IMR-90 (cell line): ENCODE measurements at regions not wholly inside any gene's neighbourhood (a gene's known extent, or its start where the extent isn't known, plus 50 kb on each side); places are given as distances from the start of the nearest gene placed in this dataset.

Source experiments
- BHLHE40 ChIP-seq: fragments of 150-350 bp; IDR thresholded peaks from 2 replicates; pipeline ENCODE4 v1.6.1; 2016; ENCODE audit warnings: mild to moderate bottlenecking, low read depth, low read length
- CEBPB ChIP-seq: IDR thresholded peaks from 2 replicates; pipeline ENCODE4 v1.6.1; 2012; ENCODE audit warnings: low read depth, low read length, improper control_type of control experiment
- CHD1 ChIP-seq: IDR thresholded peaks from 2 replicates; pipeline ENCODE4 v1.6.1; 2012; ENCODE audit warnings: low read depth, low read length, improper control_type of control experiment
- MXI1 ChIP-seq: IDR thresholded peaks from 2 replicates; pipeline ENCODE4 v1.6.1; 2012; ENCODE audit warnings: low read depth, mild to moderate bottlenecking, low read length, moderate library complexity, borderline replicate concordance
- NFE2L2 ChIP-seq: fragments of 150-350 bp; IDR thresholded peaks from 2 replicates; pipeline ENCODE4 v1.6.1; 2016; ENCODE audit warnings: low read depth, mild to moderate bottlenecking, low read length
- POLR2A ChIP-seq: IDR thresholded peaks from 2 replicates; pipeline ENCODE4 v1.6.1; 2012; ENCODE audit warnings: mild to moderate bottlenecking, low read depth, low read length
- RAD21 ChIP-seq: IDR thresholded peaks from 2 replicates; pipeline ENCODE4 v1.6.1; 2012; ENCODE audit warnings: low read length, improper control_type of control experiment
- RCOR1 ChIP-seq: IDR thresholded peaks from 2 replicates; pipeline ENCODE4 v1.6.1; 2012; ENCODE audit warnings: mild to moderate bottlenecking, low read length, improper control_type of control experiment; ENCODE audit not compliant: insufficient replicate concordance
- USF2 ChIP-seq: fragments of 150-350 bp; IDR thresholded peaks from 2 replicates; pipeline ENCODE4 v1.6.1; 2017; ENCODE audit warnings: mild to moderate bottlenecking, antibody characterized with exemption, low read length, low read depth
- TF ChIP-seq, protein P1 (sequence below): conservative IDR thresholded peaks from 2 replicates; pipeline ENCODE4 v1.5.1; 2012; ENCODE audit warnings: mild to moderate bottlenecking, low read depth, low read length, improper control_type of control experiment

GRCh38 chr12:114293073-114293472 lies 112.9 kb downstream of the TBX5 start:
- TF ChIP-seq, protein P1, sequence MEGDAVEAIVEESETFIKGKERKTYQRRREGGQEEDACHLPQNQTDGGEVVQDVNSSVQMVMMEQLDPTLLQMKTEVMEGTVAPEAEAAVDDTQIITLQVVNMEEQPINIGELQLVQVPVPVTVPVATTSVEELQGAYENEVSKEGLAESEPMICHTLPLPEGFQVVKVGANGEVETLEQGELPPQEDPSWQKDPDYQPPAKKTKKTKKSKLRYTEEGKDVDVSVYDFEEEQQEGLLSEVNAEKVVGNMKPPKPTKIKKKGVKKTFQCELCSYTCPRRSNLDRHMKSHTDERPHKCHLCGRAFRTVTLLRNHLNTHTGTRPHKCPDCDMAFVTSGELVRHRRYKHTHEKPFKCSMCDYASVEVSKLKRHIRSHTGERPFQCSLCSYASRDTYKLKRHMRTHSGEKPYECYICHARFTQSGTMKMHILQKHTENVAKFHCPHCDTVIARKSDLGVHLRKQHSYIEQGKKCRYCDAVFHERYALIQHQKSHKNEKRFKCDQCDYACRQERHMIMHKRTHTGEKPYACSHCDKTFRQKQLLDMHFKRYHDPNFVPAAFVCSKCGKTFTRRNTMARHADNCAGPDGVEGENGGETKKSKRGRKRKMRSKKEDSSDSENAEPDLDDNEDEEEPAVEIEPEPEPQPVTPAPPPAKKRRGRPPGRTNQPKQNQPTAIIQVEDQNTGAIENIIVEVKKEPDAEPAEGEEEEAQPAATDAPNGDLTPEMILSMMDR: no peak
- TF ChIP-seq MXI1 (no peak), CHD1 (no peak), RAD21 (no peak), POLR2A (no peak), RCOR1 (no peak), USF2 (no peak), BHLHE40 (no peak), NFE2L2 (no peak), CEBPB (no peak)
